ENCODE measurements at regions not wholly inside any gene's neighbourhood (a gene's known extent, or its start where the extent isn't known, plus 50 kb on each side); places are given as distances from the start of the nearest gene placed in this dataset.

DNA sequence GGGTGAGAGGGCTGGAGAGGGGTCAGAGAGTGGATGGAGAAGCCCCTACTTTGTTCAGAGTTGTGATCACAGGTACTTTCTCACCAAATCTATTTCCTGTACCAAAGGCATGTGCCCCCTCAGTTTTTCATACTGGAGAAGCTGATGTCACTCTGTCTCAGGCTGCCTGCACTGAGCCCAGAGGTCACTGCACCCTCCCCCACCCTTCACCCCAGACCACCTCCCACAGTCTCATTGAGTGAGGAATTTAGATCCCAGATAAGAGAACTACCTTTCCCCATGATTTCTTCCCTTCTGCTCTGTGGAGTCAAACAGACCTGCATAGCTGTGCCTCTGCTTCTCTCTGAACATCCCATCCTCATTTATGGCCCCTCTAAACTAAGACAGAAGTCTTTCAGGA, 140.0 kb upstream of the IRX6 start:
- DNase-seq (ENCODE audit: low read depth in 2 of 2) = no peak
- no peak overlapping the region for H3K4me3 ChIP-seq (replicated peaks in 1 of 2; ENCODE audit: low read depth in 2 of 2, low read length in 2 of 2)
- TF ChIP-seq, protein P1, sequence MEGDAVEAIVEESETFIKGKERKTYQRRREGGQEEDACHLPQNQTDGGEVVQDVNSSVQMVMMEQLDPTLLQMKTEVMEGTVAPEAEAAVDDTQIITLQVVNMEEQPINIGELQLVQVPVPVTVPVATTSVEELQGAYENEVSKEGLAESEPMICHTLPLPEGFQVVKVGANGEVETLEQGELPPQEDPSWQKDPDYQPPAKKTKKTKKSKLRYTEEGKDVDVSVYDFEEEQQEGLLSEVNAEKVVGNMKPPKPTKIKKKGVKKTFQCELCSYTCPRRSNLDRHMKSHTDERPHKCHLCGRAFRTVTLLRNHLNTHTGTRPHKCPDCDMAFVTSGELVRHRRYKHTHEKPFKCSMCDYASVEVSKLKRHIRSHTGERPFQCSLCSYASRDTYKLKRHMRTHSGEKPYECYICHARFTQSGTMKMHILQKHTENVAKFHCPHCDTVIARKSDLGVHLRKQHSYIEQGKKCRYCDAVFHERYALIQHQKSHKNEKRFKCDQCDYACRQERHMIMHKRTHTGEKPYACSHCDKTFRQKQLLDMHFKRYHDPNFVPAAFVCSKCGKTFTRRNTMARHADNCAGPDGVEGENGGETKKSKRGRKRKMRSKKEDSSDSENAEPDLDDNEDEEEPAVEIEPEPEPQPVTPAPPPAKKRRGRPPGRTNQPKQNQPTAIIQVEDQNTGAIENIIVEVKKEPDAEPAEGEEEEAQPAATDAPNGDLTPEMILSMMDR (IDR thresholded peaks at IDR 0.05; ENCODE audit: low read depth, low read length) = no peak

DNA sequence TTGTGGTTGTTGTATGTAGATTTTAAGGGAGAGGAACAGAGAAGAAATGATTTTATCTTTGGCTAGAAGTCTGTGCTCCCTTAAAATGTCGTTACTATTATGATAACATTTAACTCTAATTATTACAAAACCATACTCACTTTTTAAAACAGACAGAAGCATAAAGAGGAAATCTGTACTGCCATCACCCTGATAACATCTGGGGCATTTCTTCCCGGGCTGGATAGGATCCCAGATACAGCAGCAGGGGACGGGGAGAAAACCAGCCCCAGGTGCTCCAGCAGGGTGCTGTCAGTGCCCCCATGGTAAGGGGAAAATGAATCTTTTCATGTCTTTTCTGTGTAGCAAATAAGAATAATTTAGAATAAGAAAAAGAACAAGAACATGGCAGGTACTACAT, 139.4 kb upstream of the IRX6 start:
- H3K4me3 ChIP-seq (replicated peaks in 1 of 2; ENCODE audit: low read depth in 2 of 2, low read length in 2 of 2) = no peak overlapping the region
- TF ChIP-seq, protein P1 (IDR thresholded peaks at IDR 0.05; ENCODE audit: low read depth, low read length) = no peak
- DNase-seq (ENCODE audit: low read depth in 2 of 2) = no peak

DNA sequence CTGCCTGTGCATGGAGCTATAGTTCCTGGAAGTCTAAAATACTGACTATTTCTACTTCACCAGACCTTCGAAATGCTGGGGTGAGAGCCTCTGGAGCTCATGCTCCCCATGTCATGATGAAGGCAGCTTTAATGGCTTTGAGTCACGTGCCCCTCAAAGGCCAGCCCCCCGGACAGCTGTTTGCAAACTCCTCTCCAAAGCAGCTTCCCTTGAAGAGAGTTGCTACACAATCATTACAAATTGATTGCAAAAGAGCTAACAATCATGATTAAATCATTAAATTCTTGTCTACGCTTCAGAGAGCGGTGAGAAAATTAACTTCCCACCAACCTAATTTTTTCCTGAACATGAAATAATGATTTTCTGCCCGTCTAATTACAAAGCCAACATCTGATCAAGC, 134.8 kb upstream of the IRX6 start:
- no peak for DNase-seq (ENCODE audit: low read depth in 2 of 2)
- TF ChIP-seq, protein P1 (IDR thresholded peaks at IDR 0.05; ENCODE audit: low read depth, low read length) = no peak
- H3K4me3 ChIP-seq (replicated peaks in 1 of 2; ENCODE audit: low read depth in 2 of 2, low read length in 2 of 2) = no peak overlapping the region

DNA sequence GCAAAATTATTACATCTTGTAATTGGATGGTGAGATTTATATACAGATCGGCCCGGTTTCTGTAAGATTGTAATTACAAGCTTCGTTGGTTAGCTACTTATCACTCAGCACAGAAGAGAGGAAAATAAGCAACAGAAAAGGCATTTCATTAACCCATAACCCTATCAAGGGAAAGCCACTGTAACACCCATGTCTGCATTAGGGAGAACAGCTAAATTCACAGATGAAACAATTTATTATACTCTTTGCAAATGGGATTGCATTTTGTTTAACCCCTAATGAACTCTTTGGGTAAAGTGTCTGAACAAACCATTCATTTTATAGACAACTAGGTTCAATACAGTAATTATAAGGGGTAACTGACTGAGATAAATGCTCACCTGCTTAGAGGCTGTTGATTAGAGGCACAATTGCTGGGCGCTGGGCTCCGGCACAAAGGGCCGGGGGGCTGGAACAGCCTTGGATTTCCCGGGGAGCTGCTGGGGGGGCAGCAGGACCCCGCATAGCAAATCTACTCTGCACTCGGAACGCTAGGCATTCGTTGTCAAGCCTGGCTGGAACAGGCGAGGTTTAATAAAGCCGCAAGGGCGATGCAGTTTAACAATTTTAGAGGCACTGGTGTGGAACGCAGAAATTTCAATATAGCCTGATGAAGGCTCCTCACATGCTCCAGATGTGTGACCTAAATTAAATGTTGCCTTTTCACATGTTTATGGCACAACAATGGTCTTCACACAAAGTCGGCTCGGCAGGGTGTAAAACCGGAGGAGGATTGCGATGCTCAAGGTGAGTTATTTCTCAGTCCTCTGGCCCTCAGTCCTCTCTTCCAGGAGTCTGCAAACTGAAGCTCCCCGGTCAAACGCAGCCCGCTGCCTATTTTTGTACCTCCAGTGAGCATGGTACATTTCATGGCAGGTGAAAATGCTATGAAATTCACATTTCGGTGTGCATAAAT, 134.0 kb upstream of the IRX6 start:
- no peak for DNase-seq (ENCODE audit: low read depth in 2 of 2)
- TF ChIP-seq, protein P1 (IDR thresholded peaks at IDR 0.05; ENCODE audit: low read depth, low read length) = no peak
- no peak overlapping the region for H3K4me3 ChIP-seq (replicated peaks in 1 of 2; ENCODE audit: low read depth in 2 of 2, low read length in 2 of 2)

DNA sequence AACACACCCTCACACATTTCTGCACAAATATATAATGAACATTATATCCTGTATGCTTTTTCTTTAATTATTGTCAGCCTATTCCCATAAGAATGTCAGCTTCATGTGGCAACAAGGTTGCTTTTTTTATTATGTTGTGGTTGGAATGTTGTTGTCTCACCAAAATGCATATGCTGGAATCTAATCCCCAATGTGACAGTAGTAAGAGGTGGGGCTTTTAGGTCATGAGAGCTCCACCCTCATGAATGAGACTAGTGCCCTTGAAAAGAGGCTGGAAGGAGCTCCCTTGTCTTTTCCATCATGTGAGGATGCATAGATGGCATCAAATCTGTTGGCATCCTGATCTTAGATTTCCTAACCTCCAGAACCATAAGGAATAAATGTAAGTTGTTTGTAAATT, 131.3 kb upstream of the IRX6 start:
- H3K4me3 ChIP-seq (replicated peaks in 1 of 2; ENCODE audit: low read depth in 2 of 2, low read length in 2 of 2) = no peak overlapping the region
- no peak for DNase-seq (ENCODE audit: low read depth in 2 of 2)
- TF ChIP-seq, protein P1 (IDR thresholded peaks at IDR 0.05; ENCODE audit: low read depth, low read length) = no peak

DNA sequence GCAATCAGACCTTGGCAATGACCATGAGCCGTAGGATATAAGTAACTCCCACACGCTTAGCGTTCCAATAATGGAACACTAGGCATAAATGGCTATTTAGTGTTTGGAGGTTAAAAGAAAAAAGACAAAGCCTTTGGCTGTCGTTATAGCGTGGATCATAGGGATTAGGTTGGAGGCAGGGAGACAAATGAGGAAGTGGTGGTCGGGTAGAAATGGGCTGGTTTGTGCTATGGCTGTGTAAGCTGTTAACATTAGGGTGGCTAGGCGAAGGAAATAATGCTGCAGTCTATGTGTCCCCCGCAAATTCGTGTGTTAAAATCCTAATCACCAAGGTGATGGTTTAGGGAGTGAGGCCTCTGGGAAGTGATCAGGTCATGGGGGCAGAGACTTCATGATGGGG, 120.4 kb upstream of the IRX6 start:
- TF ChIP-seq, protein P1 (IDR thresholded peaks at IDR 0.05; ENCODE audit: low read depth, low read length) = no peak
- no peak overlapping the region for H3K4me3 ChIP-seq (replicated peaks in 1 of 2; ENCODE audit: low read depth in 2 of 2, low read length in 2 of 2)
- DNase-seq (ENCODE audit: low read depth in 2 of 2) = no peak

All from cardiac fibroblast (primary cell).